ENCODE measurements at regions not wholly inside any gene's neighbourhood (a gene's known extent, or its start where the extent isn't known, plus 50 kb on each side); places are given as distances from the start of the nearest gene placed in this dataset.

- TF ChIP-seq, protein P1, sequence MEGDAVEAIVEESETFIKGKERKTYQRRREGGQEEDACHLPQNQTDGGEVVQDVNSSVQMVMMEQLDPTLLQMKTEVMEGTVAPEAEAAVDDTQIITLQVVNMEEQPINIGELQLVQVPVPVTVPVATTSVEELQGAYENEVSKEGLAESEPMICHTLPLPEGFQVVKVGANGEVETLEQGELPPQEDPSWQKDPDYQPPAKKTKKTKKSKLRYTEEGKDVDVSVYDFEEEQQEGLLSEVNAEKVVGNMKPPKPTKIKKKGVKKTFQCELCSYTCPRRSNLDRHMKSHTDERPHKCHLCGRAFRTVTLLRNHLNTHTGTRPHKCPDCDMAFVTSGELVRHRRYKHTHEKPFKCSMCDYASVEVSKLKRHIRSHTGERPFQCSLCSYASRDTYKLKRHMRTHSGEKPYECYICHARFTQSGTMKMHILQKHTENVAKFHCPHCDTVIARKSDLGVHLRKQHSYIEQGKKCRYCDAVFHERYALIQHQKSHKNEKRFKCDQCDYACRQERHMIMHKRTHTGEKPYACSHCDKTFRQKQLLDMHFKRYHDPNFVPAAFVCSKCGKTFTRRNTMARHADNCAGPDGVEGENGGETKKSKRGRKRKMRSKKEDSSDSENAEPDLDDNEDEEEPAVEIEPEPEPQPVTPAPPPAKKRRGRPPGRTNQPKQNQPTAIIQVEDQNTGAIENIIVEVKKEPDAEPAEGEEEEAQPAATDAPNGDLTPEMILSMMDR (IDR thresholded peaks at IDR 0.05): no peak
- no peak for TF ChIP-seq POLR2AphosphoS5 (IDR thresholded peaks at IDR 0.05)
Observed at GRCh38 chr1:30219675-30220074, 503.7 kb downstream of the MATN1 start.
